Left lobe of liver (tissue), 2 donors: ENCODE measurements at regions not wholly inside any gene's neighbourhood (a gene's known extent, or its start where the extent isn't known, plus 50 kb on each side); places are given as distances from the start of the nearest gene placed in this dataset.
A peak's percentile ranks its signal among the peaks of the same experiment; 100 is the strongest.

Experiments
- ATAC-seq: fragments of 200-7000 bp; cut with Tn5 transposase; one replicate; pipeline ENCODE4 v1.9.1; 2020; ENCODE audit warnings: mild to moderate bottlenecking, moderate library complexity
- DNase-seq: peaks from one replicate; pipeline ENCODE4 v3.0.0-alpha.2; 2020; ENCODE audit warnings: low spot score
- donor health status: DM: no; HTN: no; CAD: no; lungs with moderate emphysema.
- donor health status: DM: no; HTN: yes; CAD: no.

- no peak for ATAC-seq
- no peak for DNase-seq
These were observed 494.1 kb downstream of the CENPC start for GRCh38 chr4:67051000-67051789.

DNA sequence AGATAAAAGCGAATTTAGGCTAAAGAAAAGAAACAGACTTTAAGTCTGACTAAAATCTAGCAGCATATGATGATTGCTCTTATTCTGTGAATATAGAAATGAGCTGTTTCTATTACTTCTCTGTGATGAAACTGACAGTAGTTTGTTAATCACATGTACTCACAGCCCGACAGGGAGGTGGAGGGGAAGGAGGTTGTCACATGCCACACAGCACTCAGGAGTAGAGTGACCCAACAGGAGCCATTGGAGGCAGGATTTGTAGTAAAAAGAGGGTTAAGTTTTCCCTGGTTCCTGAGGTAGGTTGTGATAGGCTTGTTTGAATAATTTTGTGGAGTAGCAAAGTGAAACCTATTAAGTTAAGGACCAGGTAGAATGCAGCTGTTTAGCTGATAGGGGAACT is 495.9 kb downstream of the CENPC start:
- DNase-seq (no peak), ATAC-seq (no peak)

DNA sequence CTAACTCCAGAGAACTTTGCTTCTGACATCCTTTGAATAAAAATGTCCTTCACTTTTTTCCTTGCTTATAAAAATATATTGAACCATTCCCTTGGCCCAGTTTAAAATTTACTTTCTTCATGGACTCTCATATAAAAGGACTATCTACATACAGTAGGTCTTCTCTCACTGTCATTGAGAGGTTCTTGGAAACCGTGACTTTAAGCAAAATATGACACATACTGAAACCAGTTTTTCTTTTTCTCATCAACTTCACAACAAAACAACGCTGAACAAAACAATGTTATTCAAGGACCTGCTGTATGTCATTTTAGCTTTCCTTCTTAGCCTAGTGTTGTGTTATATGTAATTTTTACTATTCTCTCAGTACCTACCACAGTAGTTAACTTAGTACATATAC is 496.8 kb downstream of the CENPC start:
- ATAC-seq = no peak

GRCh38 chr4:67040315-67040714 is 505.0 kb downstream of the CENPC start:
- ATAC-seq = no peak
- no peak for DNase-seq

More for the DNA sequence above, 496.8 kb downstream of the CENPC start:
- DNase-seq = no peak

DNA sequence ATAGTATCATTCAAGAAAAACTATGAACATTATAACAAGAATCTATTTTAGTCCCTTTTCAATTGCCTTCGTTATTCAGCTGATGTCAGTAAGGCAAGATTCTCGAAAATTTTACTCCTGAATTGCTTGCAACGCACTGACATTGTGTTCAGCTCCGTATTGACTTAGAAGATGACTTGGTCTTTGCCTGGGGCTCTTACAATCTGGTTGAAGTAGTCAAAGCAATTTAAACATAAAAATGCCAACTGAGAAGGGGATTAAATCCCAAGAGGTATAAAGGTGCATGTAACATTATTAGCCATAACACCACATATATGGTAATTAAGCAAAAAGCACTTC is 507.1 kb downstream of the CENPC start:
- ATAC-seq = no peak
- DNase-seq = no peak

GRCh38 chr4:67037504-67038227 is 507.6 kb downstream of the CENPC start:
- no peak for DNase-seq

GRCh38 chr4:67036791-67037190 is 508.5 kb downstream of the CENPC start:
- ATAC-seq (no peak), DNase-seq (no peak)

More at GRCh38 chr4:67037504-67038227, 507.6 kb downstream of the CENPC start:
- no peak for ATAC-seq

DNA sequence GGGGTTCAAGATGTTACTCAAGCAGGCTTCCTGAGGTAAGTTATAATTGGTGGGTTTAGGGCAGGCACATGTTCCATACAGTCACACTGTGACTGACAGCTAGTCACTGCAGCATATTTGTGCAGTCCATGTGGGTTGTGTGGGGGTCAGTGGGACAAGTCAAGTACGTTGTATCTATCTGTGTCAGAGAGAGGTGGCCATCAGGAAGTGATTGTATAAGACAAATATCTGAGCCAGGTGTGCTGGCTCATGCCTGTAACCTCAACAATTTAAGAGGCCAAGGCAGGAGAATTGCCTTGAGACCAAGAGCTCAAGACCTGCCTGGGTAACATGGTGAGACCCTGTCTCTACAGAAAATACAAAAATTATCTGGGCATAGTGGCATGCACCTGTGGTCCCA is 509.3 kb downstream of the CENPC start:
- ATAC-seq = no peak
- DNase-seq = no peak

- DNase-seq (no peak), ATAC-seq (peak; percentile 90)
These were observed 509.8 kb downstream of the CENPC start for GRCh38 chr4:67035501-67035900.

DNA sequence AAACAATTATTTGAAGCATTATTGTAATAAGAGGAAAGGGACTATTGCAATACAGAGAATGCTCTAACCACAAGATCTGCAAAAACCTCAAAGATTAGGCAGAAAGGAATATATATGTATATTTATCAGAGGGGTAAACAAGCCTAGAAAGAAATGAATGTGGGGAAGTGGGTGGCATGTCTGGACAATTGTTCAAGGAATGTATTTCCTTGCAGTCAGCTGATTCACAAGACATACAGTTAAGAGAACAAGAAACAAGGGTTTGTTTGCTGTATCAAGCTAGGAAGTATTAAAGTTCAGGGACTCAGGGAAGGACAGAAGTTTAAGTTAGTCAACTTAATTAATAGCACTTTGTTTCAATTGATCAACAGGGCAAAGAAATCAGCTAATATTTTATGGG is 514.7 kb downstream of the CENPC start:
- ATAC-seq (no peak), DNase-seq (no peak)

- DNase-seq (no peak), ATAC-seq (no peak)
These were observed 524.9 kb downstream of the CENPC start for GRCh38 chr4:67020438-67020797.

DNA sequence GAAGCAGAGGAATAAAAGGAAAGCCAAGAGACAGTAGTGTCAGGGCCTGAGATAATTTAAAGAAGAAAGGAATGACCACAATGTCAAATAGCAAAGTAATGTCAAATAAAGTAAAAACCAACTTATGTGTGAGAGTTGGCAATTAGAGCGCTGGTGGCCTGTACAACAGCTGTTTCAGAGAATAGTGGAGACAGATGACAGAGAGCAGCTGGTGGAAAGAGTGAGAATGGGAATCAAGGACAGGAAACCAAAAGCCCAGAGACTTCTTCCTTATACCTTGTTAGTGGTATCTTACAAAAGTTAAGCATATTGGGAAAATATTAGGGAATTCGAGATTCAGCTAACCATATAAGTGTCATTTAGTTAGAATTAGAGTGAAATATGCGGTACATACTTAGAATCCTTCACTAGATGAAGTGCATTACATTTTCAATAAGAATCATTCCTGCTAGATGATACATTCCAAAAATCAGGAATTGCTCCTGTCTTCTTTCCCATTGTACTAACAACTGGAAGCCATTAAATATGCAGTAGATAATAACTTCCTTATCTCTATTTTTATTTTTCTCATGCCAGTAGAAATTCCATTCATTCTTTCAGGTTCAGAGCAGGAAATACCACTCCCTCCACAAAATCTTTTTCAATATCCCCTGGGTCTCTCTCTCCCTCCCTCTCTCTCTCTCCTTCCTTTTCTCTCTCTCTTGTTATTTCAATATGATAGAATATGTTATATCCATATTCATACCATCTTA is 525.4 kb downstream of the CENPC start:
- no peak for ATAC-seq

DNA sequence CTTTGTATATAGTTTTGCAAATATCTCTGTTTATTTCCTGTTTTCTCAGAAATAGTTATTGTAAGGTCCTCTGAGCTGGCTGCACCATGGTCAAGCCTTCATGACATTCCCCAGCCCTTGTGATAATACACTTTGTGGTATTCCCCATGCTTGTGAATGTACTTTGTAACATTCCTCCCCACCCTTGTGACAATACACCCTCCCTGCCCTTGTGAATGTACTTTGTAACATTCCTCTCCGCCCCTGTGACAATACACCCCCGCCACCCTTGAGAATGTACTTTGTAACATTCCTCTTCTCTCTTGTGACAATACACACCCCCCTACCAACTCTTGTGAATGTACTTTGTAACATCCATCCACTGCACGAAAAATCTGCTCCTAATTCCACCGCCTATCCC is 530.7 kb downstream of the CENPC start:
- ATAC-seq (no peak), DNase-seq (no peak)

More for the DNA sequence above, 525.4 kb downstream of the CENPC start:
- no peak for DNase-seq

GRCh38 chr4:67006791-67007190 is 538.5 kb downstream of the CENPC start:
- DNase-seq = no peak

GRCh38 chr4:66991521-66991920 is 553.8 kb downstream of the CENPC start:
- no peak for DNase-seq
- no peak for ATAC-seq

More at GRCh38 chr4:67006791-67007190, 538.5 kb downstream of the CENPC start:
- no peak for ATAC-seq

DNA sequence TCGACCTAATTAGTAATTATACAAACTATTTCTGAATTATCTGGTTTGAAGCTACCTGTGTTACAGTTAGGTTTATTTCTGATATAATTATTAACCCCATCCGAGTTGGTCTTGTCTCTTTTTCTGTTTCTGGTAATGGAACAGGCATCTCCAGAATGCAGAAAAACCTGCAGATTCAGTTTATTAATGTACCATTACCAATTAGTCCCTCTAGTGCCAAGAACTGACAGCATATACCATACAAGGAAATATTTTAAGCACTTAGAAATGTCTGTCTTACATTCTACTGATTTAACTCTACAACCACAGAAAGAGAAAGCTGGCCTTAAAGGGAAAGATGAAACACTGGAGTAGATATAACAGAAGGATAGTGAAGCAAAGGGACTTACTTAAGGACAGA is 570.6 kb downstream of the CENPC start:
- DNase-seq (no peak), ATAC-seq (no peak)

DNA sequence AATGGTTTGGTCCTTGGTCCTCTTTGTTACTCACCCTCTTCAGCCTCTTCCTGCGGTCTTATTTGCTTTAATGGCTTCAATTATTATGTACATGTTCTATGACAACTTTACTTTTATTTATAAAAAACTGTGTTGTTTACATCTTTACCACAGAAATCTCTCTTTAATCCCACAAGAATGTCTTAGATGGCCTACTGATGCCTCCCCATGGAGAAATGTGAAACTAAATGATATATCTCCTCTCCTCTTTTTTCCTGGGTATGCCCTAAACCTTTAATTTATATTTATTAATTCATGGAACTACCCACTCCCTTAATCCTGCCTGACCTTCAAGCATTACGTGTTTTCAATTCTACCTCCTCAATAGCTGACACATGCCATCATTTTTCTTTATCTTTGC is 573.2 kb downstream of the CENPC start:
- ATAC-seq = no peak

GRCh38 chr4:66964467-66964866 is 580.8 kb downstream of the CENPC start:
- ATAC-seq = no peak
- no peak for DNase-seq

More for the DNA sequence above, 573.2 kb downstream of the CENPC start:
- no peak for DNase-seq

DNA sequence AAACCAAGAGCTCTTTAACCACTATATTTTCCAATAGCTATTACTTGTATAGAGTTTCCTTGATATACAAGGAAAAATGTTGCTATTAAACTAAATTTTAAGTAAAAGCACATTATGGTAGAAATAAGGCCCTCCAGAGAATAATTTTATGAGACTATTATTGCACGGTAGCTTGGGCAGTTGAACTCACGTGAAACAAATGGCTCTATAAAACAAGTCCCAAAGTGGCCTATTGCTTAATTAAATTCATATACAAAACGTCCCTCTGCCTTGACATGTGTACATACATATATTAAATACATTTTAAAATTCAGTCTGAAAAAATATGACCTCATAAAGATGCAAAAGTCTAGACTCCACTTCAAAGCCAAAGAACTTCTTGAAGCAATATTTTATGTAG is 582.2 kb downstream of the CENPC start:
- ATAC-seq (no peak), DNase-seq (no peak)

- DNase-seq (no peak), ATAC-seq (no peak)
These were observed 586.1 kb downstream of the CENPC start for GRCh38 chr4:66959207-66959606.

DNA sequence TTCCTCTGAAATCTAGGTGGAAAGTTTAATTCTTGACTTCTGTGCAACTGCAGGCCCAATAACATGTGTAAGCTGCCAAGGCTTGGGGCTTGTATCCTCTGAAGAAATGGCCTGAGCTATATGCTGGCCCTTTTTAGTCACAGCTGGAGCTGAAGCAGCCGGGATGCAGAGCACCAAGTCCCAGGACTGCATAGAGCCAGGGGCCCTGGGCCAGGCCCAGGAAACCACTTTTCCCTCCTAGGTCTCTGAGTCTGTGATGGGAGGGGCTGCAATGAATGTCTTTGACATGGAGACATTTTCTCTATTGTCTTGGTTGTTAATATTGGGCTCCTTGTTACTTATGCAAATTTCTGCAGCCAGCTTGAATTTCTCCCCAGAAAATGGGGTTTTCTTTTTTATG is 588.5 kb downstream of the CENPC start:
- ATAC-seq (no peak), DNase-seq (no peak)

DNA sequence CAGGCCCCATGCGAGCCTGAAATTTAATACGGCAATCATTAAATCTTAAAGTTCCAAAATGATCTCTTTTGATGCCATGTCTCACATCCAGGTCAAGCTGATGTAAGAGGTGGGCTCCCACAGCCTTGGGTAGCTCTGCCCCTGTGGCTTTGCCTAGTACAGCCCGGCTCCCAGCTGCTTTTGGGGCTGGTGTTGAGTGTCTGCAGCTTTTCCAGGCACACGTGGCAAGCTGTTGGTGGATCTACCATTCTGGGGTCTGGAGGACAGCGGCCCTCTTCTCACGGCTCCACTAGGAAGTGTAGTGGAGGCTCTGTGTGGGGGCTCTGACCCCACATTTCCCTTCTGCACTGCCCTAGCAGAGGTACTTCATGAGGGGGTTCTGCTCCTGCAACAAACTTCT is 588.9 kb downstream of the CENPC start:
- ATAC-seq (no peak), DNase-seq (no peak)
